Cardiac muscle cell (in vitro differentiated cells and primary cell): ENCODE measurements at regions not wholly inside any gene's neighbourhood (a gene's known extent, or its start where the extent isn't known, plus 50 kb on each side); places are given as distances from the start of the nearest gene placed in this dataset.
A peak's percentile ranks its signal among the peaks of the same experiment; 100 is the strongest.

Experiments
- DNase-seq, 2 donors: peaks; one replicate each; pipeline versions ENCODE4 v3.0.0 to v3.0.0-alpha.2; 2010 to 2017; ENCODE audit warnings: low read depth in 1 of 2, low spot score in 1 of 2
- H3K27ac ChIP-seq: fragments of 200-600 bp; sonication (generic); 2 replicates; pipeline ENCODE4 v1.5.1; 2016
- H3K27me3 ChIP-seq: fragments of 200-600 bp; sonication (generic); 2 replicates; pipeline ENCODE4 v1.6.0; 2016; ENCODE audit warnings: control low read depth
- H3K36me3 ChIP-seq: fragments of 200-600 bp; sonication (generic); 2 replicates; pipeline ENCODE4 v1.5.1; 2016; ENCODE audit warnings: control low read depth
- H3K4me1 ChIP-seq: fragments of 200-600 bp; sonication (generic); 2 replicates; pipeline ENCODE4 v1.8.1; 2017; ENCODE audit warnings: low read depth, mild to moderate bottlenecking, mixed run types
- H3K4me3 ChIP-seq: fragments of 200-600 bp; sonication (generic); 2 replicates; pipeline ENCODE4 v1.5.1; 2016; ENCODE audit warnings: mild to moderate bottlenecking
- H3K9me3 ChIP-seq: fragments of 200-600 bp; sonication (generic); 2 replicates; pipeline ENCODE4 v1.5.1; 2017; ENCODE audit warnings: low read depth, mild to moderate bottlenecking, control low read depth
- CTCF ChIP-seq: IDR thresholded peaks from 2 replicates; pipeline ENCODE4 v1.5.1; 2012; ENCODE audit warnings: low read depth, mild to moderate bottlenecking, low read length

- no peak for TF ChIP-seq CTCF
- Histone ChIP-seq H3K27me3 (no peaks in the 10 kb centered on the region), H3K36me3 (no peaks in the 10 kb centered on the region), H3K4me1 (peaks cover 3% of the 10 kb centered on the region), H3K9me3 (no peaks in the 10 kb centered on the region), H3K27ac (no peak overlapping the region), H3K4me3 (no peak overlapping the region)
- peak in 1 of 2 donors; percentile 12 for DNase-seq
Observed at GRCh38 chr4:56732301-56732700, 51.2 kb upstream of the HOPX start.

- Histone ChIP-seq H3K4me1 (peaks cover 3% of the 10 kb centered on the region), H3K9me3 (no peaks in the 10 kb centered on the region), H3K36me3 (no peaks in the 10 kb centered on the region), H3K27ac (no peak overlapping the region), H3K4me3 (no peak overlapping the region), H3K27me3 (no peaks in the 10 kb centered on the region)
- no peak for DNase-seq
- no peak for TF ChIP-seq CTCF
Observed at GRCh38 chr4:56731857-56732256, 50.8 kb upstream of the HOPX start.
